Endodermal cell (in vitro differentiated cells): ENCODE measurements at regions not wholly inside any gene's neighbourhood (a gene's known extent, or its start where the extent isn't known, plus 50 kb on each side); places are given as distances from the start of the nearest gene placed in this dataset.
"Not testable (repeated sequence)": the region's sequence is repeated elsewhere in the genome, so short reads cannot be mapped to it uniquely, and the experiment has no call there.

Experiments
- DNase-seq: peaks from one replicate; pipeline ENCODE4 v3.0.0-alpha.2; 2017
- H3K27ac ChIP-seq: 2 replicates; pipeline ENCODE4 v1.5.1; 2013; ENCODE audit warnings: mild to moderate bottlenecking, low read depth, low read length, moderate library complexity
- H3K27me3 ChIP-seq: 2 replicates; pipeline ENCODE4 v1.6.1; 2013; ENCODE audit warnings: mild to moderate bottlenecking, low read length, moderate library complexity; ENCODE audit not compliant: insufficient read depth, control insufficient read depth, poor library complexity, severe bottlenecking
- H3K36me3 ChIP-seq: 2 replicates; pipeline ENCODE4 v1.7.0; 2013; ENCODE audit warnings: mild to moderate bottlenecking, low read length, moderate library complexity; ENCODE audit not compliant: control insufficient read depth, insufficient read depth
- H3K4me1 ChIP-seq: one replicate; pipeline ENCODE4 v1.7.0; 2013; ENCODE audit warnings: low read length; ENCODE audit not compliant: control insufficient read depth, insufficient read depth
- H3K4me3 ChIP-seq: 2 replicates; pipeline ENCODE4 v1.5.1; 2013; ENCODE audit warnings: mild to moderate bottlenecking, low read length, moderate library complexity
- H3K9ac ChIP-seq: 2 replicates; pipeline ENCODE4 v1.6.1; 2013; ENCODE audit warnings: mild to moderate bottlenecking, low read length, moderate library complexity; ENCODE audit not compliant: poor library complexity, severe bottlenecking; ENCODE audit errors: extremely low read depth
- H3K9me3 ChIP-seq: 2 replicates; pipeline ENCODE4 v1.6.1; 2013; ENCODE audit warnings: mild to moderate bottlenecking, low read length, moderate library complexity; ENCODE audit not compliant: control insufficient read depth
- H3K27ac Mint-ChIP-seq: 2 replicates; pipeline ENCODE4 v1.8.0; 2020; ENCODE audit warnings: mixed read lengths
- H3K27me3 Mint-ChIP-seq: 2 replicates; pipeline ENCODE4 v1.8.0; 2021; ENCODE audit warnings: mild to moderate bottlenecking, mixed read lengths; ENCODE audit not compliant: insufficient read depth
- H3K36me3 Mint-ChIP-seq: 2 replicates; pipeline ENCODE4 v1.8.0; 2020; ENCODE audit warnings: low read depth, mixed read lengths
- H3K4me1 Mint-ChIP-seq: 2 replicates; pipeline ENCODE4 v1.8.0; 2020; ENCODE audit warnings: mixed read lengths
- H3K4me3 Mint-ChIP-seq: 2 replicates; pipeline ENCODE4 v1.8.0; 2020; ENCODE audit warnings: mild to moderate bottlenecking, moderate library complexity, mixed read lengths
- H3K9me3 Mint-ChIP-seq: 2 replicates; pipeline ENCODE4 v1.8.0; 2020; ENCODE audit warnings: mild to moderate bottlenecking, mixed read lengths
- CTCF ChIP-seq: fragments of 200-600 bp; sonication (generic); conservative IDR thresholded peaks from 2 replicates; pipeline ENCODE4 v1.5.0; 2021; ENCODE audit warnings: antibody characterized with exemption, mild to moderate bottlenecking
- WGBS, 2 experiments: methylation state at CpG; one replicate each; pipeline versions ENCODE4 v1.1.5 to v1.1.7; 2013; ENCODE audit warnings: missing lambda C conversion rate in 2 of 2, mixed read lengths in 1 of 2; ENCODE audit not compliant: insufficient coverage in 1 of 2, insufficient read length in 1 of 2; 5-methylcytosine and 5-hydroxymethylcytosine counted together

- 81 to 95% methylated on average over 2 of the region's 2 CpGs for WGBS, 2 experiments
- Histone ChIP-seq H3K27me3 (peaks cover 72% of the 10 kb centered on the region), H3K4me3 (no peak overlapping the region), H3K4me1 (peaks cover 10% of the 10 kb centered on the region), H3K27ac (no peak overlapping the region), H3K9ac (no peak overlapping the region), H3K36me3 (no peaks in the 10 kb centered on the region), H3K9me3 (no peaks in the 10 kb centered on the region)
- no peak for DNase-seq
- H3K4me3 Mint-ChIP-seq, result no peak overlapping the region
- TF ChIP-seq CTCF, result no peak
- no peaks in the 10 kb centered on the region for H3K36me3 Mint-ChIP-seq
- no peak overlapping the region for H3K27ac Mint-ChIP-seq
- no peaks in the 10 kb centered on the region for H3K9me3 Mint-ChIP-seq
- H3K27me3 Mint-ChIP-seq, result peaks cover 97% of the 10 kb centered on the region
- H3K4me1 Mint-ChIP-seq, result peaks cover 10% of the 10 kb centered on the region
Observed at GRCh38 chr22:22178992-22179391, 65.6 kb upstream of the VPREB1 start.

DNA sequence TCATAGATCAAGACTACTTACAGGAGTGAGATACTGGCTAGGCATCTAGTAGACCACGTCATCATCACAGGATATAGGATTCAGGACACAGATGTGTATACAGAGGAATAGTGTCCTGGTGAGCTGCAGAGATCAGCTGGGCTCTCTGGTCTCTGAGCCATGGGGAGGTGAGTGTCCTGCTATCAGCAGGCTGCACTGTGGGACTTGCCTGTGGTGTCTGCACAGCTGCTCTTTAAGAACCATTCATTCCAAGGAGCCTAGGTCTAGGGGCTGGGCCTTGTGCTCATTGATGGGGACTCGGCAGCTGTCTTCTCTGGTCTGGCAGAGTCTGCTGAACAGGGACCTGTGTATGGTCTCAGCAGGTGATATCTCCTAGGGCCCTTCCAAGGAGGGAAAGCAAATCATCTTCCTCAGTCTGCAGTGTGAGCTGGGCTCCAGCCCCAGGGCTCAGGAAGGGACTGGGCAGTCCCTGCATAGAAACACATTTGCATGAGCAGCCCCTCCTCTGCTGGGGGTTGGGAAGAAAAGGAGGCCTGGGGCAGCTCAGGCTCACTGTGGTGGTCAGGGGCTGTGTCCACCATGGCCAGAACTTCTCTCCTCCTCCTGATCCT, 66.1 kb upstream of the VPREB1 start:
- no peaks in the 10 kb centered on the region for H3K9me3 ChIP-seq
- H3K4me3 ChIP-seq, result no peak overlapping the region
- peaks cover 10% of the 10 kb centered on the region for H3K4me1 Mint-ChIP-seq
- no peak overlapping the region for H3K27ac Mint-ChIP-seq
- no peak overlapping the region for H3K27ac ChIP-seq
- H3K27me3 Mint-ChIP-seq, result peaks cover 97% of the 10 kb centered on the region
- H3K27me3 ChIP-seq, result peaks cover 67% of the 10 kb centered on the region
- no peak for DNase-seq
- no peak overlapping the region for H3K9ac ChIP-seq
- no peaks in the 10 kb centered on the region for H3K9me3 Mint-ChIP-seq
- peaks cover 10% of the 10 kb centered on the region for H3K4me1 ChIP-seq
- H3K36me3 Mint-ChIP-seq, result no peaks in the 10 kb centered on the region
- H3K4me3 Mint-ChIP-seq, result no peak overlapping the region
- TF ChIP-seq CTCF, result no peak
- WGBS, 2 experiments, result 80 to 83% methylated on average over 1 to 2 of the region's 2 CpGs
- H3K36me3 ChIP-seq, result no peaks in the 10 kb centered on the region

DNA sequence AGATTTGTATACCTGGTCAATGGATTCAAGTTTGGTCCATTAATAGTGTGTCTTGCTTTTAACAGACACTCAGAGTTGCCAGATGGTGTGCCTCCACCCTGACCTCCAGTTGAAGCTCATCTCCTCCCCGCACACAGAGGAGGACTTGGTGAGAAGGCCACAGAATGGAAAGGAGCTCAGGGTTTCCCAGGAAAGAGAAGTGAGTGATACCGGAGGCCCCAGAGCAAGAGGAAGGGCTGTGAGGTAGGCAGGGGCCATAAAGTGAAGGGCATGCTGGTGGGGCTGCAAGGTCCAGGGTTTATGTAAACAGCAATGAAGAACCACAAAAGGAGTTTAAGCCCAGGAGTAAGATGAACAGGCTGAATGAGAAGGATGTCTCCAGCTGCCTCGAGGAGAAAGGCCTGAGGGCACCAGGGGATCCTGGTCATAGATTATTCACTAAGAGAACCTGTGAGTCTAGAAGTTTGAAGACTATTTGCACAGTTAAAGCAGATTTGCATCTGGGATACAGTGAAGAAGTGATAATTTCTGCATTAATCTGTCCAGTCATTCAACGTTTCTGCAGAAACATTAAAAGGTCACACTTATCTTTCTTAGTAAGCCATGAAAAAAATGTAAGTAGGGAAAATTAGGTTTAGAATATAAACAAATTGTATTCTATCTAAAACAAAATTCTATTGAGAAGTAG, 67.5 kb upstream of the VPREB1 start:
- 77 to 83% methylated on average over 3 to 4 of the region's 4 CpGs for WGBS, 2 experiments
- Mint-ChIP-seq H3K36me3 (no peaks in the 10 kb centered on the region), H3K27me3 (peaks cover 92% of the 10 kb centered on the region), H3K9me3 (no peaks in the 10 kb centered on the region), H3K27ac (no peak overlapping the region), H3K4me1 (peaks cover 10% of the 10 kb centered on the region), H3K4me3 (no peak overlapping the region)
- Histone ChIP-seq H3K9ac (no peak overlapping the region), H3K36me3 (no peaks in the 10 kb centered on the region), H3K27me3 (peaks cover 56% of the 10 kb centered on the region), H3K27ac (no peak overlapping the region), H3K4me1 (peaks cover 6% of the 10 kb centered on the region), H3K4me3 (no peak overlapping the region), H3K9me3 (no peaks in the 10 kb centered on the region)
- DNase-seq, result no peak
- TF ChIP-seq CTCF, result no peak

DNA sequence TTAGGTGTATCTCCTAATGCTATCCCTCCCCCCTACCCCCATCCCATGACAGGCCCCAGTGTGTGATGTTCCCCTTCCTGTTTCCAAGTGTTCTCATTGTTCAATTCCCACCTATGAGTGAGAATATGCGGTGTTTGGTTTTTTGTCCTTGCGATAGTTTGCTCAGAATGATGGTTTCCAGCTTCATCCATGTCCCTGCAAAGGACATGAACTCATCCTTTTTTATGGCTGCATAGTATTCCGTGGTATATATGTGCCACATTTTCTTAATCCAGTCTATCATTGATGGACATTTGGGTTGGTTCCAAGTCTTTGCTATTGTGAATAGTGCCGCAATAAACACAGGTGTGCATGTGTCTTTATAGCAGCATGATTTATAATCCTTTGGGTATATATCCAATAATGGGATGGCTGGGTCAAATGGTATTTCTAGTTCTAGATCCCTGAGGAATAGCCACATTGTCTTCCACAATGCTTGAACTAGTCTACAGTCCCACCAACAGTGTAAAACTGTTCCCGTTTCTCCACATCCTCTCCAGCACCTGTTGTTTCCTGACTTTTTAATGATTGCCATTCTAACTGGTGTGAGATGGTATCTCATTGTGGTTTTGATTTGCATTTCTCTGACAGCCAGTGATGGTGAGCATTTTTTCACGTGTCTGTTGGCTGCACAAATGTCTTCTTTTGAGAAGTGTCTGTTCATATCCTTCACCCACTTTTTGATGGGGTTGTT, 71.5 kb upstream of the VPREB1 start:
- not testable (repeated sequence) for H3K4me3 ChIP-seq, H3K4me1 Mint-ChIP-seq, H3K36me3 Mint-ChIP-seq, H3K27ac Mint-ChIP-seq, H3K9ac ChIP-seq, H3K4me3 Mint-ChIP-seq, H3K36me3 ChIP-seq, H3K4me1 ChIP-seq, H3K9me3 ChIP-seq, H3K27ac ChIP-seq, DNase-seq, H3K9me3 Mint-ChIP-seq
- peaks cover 89% of the 10 kb centered on the region for H3K27me3 Mint-ChIP-seq
- H3K27me3 ChIP-seq, result peaks cover 63% of the 10 kb centered on the region
- no CpG with 5 or more reads among the region's 6 CpGs for whole genome bisulfite sequencing, 2 experiments
